Central memory CD4-positive, alpha-beta T cell (primary cell): ENCODE measurements at regions not wholly inside any gene's neighbourhood (a gene's known extent, or its start where the extent isn't known, plus 50 kb on each side); places are given as distances from the start of the nearest gene placed in this dataset.
"Not testable (repeated sequence)": the region's sequence is repeated elsewhere in the genome, so short reads cannot be mapped to it uniquely, and the experiment has no call there.

Source experiments
- DNase-seq: peaks from one replicate; pipeline ENCODE4 v3.0.0; 2022

GRCh38 chr3:196147116-196147515 lies 64.1 kb downstream of the ZDHHC19 start:
- DNase-seq, result no peak

DNA sequence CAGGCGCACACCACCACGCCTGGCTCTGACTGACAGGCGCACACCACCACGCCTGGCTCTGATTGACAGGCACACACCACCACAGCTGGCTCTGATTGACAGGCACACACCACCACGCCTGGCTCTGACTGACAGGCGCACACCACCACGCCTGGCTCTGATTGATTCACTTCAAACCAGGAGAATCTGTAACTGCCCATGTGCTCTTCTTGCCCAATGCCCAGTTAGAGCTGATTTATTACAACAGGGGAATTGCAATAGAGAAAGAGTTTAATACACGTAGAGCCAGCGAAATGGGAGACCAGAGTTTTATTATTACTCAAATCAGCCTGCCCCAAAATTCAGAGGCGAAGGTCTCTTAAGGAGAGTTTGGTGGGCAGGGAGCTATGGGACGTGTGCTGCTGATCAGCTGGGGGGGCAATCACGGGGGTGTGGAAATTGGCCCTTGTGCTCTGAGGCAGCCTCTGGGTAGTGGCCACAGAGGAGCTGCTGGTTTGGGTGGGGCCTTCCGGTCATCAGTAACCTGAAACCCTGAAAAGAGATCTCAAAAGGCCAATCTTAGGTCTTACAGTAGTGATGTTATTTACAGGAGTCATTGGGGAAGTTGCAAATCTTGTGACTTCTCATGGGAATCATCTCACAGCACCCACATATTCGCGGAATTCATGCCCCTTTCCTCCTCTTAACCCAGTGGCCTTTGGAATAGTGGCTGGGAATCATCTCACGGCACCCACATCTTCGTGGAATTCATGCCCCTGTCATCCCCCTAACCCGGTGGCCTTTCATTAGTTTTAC lies 63.8 kb upstream of the TFRC start:
- DNase-seq, result no peak

GRCh38 chr3:196144383-196145105 lies 62.7 kb upstream of the TFRC start:
- DNase-seq, result peak; percentile 7

DNA sequence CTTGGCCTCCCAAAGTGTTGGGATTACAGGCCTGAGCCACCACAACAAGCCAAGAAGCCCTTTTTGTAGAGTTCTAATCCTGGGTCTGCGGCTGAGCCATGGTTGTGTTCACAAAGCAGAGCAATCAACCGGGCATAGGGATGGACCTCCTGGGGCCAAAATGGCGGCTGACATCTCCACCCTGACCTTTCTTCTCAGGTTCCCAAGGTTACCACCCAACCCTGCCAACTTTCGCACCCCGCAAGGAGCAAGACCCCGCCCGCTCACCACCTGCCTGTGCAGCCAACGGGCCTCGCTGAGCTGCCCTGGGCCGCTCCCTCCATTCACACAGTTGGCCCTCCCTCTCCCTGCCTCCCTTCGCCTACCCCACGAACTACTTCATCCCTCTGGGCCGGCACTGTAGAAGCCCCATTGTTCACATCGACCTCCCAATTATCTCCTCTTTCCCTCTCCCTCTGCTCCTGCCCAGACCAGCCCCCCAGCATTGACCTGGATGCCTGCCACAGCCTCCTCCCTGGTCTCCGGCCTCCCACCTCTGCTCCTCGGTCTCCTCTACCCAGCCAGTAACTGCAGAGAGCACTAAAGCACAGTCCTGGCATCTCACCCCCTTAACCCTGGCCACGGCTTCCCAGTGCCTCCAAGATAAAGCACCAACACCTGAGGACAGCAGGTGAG lies 62.0 kb upstream of the TFRC start:
- DNase-seq, result no peak

DNA sequence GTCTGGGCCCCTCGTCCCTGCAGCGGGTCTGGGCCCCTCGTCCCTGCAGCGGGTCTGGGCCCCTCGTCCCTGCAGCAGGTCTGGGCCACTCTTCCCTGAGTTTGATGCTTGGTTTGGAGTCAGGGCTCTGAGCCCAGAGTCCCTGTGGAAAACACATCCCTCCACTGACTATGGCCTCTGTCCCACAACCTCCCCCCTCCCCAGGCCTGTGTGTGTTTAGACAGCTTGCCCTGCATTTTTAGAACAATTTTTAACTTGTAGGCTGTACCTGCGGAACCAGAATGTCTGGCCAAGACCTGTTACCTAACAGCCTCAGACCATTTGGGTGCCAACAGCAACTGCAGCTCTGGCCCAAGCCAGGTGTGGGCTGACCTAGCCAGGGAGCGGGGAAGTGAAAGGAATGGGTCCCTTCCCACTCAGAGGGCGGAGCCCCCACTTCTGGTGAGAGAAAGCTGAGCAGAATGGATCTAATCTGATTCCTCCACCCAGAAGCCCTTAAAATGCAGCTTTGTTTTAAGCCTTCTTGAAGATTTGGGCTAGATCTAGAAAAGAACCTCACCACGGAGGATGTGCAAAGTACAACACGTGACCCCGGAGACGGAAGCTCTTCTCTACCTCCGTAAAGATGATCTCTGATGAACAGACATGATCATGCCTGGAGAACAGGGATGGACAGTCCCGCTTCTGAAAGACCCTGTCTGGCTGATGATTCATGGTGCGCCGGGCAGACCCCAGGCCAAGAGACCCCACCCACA lies 60.5 kb upstream of the TFRC start:
- DNase-seq, result no peak

- DNase-seq, result no peak
Observed at GRCh38 chr3:196141866-196142201, 59.9 kb upstream of the TFRC start.

DNA sequence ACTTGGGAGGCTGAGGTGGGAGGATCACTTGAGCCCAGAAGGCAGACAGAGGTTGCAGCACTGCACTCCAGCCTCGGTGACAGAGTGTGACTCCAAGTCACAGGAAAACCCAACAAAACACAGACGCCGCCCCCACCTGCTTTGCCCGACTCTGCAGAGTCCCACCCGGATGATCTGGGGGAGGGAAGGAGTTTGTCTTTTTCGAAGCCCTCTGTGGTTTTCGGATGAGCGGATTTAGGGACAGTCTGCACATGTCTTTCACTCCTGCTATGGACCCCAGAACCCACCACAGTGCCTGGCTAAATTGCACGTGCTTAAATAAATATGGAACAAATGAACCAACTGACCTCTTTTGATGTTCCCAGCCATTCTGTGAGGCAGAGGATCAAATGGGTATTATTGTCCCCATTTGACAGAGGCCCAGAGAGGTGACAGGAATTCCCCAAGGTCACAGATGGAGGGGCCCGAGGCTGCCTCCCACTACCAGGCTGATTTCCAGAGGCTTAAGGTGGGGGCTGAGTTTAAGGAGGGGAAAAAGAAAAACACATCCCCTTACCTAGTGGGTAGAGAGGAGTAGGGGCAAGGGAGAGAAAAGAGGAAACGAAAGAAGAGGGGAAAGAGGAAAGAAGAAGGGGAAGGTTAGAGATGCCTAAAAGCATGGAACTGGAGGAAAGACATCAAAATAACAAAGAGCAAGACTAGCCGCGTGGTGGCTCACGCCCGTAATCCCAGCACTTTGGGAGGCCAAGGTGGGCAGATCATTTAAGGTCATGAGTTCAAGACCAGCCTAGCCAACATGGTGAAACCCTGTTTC lies 59.4 kb upstream of the TFRC start:
- no peak for DNase-seq

- DNase-seq, result no peak
Observed at GRCh38 chr3:196140224-196140623, 58.3 kb upstream of the TFRC start.

DNA sequence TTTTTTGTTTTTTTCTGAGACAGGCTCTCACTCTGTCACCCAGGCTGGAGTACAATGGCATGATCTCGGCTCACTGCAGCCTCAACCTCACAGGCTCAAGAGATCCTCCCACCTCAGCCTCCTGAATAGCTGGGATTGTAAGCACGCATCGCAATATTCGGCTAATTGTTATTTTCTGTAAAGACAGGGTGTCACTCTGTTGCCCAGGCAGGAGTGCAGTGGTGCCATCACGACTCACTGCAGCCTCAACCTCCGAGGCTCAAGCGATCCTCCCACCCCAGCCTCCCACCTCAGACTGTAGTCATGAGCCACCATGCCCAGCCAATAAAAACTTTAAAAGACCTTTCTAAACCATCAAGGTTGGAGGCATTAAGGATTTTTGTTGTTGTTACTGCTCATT lies 57.4 kb upstream of the TFRC start:
- no peak for DNase-seq

- no peak for DNase-seq
Observed at GRCh38 chr3:196138482-196139254, 56.8 kb upstream of the TFRC start.

GRCh38 chr3:196136640-196136989 lies 54.7 kb upstream of the TFRC start:
- not testable (repeated sequence) for DNase-seq

GRCh38 chr3:196135693-196136639 lies 54.1 kb upstream of the TFRC start:
- no peak for DNase-seq

DNA sequence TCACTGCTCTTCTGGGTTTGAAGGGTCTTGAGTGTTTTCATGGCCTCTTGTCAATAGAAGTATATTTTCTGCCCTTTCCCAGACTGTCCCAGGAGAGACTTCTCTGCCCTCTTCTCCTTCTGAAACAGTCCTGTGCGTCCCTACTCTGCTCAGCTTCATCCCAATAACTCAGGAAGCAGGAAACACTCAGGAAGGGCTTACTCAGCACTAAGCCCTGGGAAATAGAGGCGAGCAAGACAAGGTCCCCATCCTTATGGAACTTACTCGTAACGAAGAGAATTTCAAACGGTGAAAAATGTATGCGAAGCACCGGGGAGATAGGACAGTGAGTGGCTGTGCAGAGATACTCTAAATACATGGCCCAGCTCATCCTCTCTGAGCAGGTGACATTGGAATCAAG lies 52.8 kb upstream of the TFRC start:
- DNase-seq, result no peak

DNA sequence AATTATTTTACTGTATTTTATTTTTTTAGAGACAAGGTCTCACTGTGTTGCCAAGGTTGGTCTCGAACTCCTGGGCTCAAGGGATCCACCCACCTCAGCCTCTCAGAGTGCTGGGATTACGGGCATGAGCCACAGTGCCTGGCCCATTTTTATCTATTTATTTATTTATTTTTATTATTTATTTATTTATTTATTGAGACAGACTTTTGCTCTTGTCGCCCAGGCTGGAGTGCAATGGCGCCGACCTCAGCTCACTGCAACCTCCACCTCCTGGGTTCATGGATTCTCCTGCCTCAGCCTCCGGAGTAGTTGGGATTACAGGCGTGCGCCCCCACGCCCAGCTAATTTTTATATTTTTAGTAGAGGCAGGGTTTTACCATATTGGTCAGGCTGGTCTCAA lies 52.0 kb upstream of the TFRC start:
- not testable (repeated sequence) for DNase-seq

GRCh38 chr3:196131921-196132320 lies 50.0 kb upstream of the TFRC start:
- no peak for DNase-seq
